Stimulated activated CD8-positive, alpha-beta memory T cell treated with anti-CD3 and anti-CD28 coated beads, Interleukin-4, amount 100 ng/mL, for 1 hour (primary cell): ENCODE measurements at regions not wholly inside any gene's neighbourhood (a gene's known extent, or its start where the extent isn't known, plus 50 kb on each side); places are given as distances from the start of the nearest gene placed in this dataset.

Experiments
- DNase-seq, 2 donors: peaks; one replicate each; pipeline ENCODE4 v3.0.0-alpha.2; 2020; ENCODE audit warnings: low read depth in 2 of 2, low spot score in 1 of 2

GRCh38 chr20:50400705-50401586, 109.2 kb upstream of the PTPN1 start:
- DNase-seq = no peak

GRCh38 chr20:50401587-50402418, 108.4 kb upstream of the PTPN1 start:
- no peak for DNase-seq

GRCh38 chr20:50403565-50404418, 106.4 kb upstream of the PTPN1 start:
- DNase-seq = no peak

- DNase-seq = no peak
These were observed 105.6 kb upstream of the PTPN1 start for GRCh38 chr20:50404419-50405234.

- DNase-seq = no peak
These were observed 104.8 kb upstream of the PTPN1 start for GRCh38 chr20:50405235-50405914.

GRCh38 chr20:50405915-50406609, 104.1 kb upstream of the PTPN1 start:
- DNase-seq = no peak

GRCh38 chr20:50406610-50407136, 103.5 kb upstream of the PTPN1 start:
- no peak for DNase-seq

GRCh38 chr20:50408526-50409364, 101.4 kb upstream of the PTPN1 start:
- DNase-seq = no peak

GRCh38 chr20:50409495-50409894, 100.7 kb upstream of the PTPN1 start:
- no peak for DNase-seq

GRCh38 chr20:50410343-50410742, 99.8 kb upstream of the PTPN1 start:
- DNase-seq = no peak

- DNase-seq = no peak
These were observed 98.1 kb upstream of the PTPN1 start for GRCh38 chr20:50412069-50412468.

- no peak for DNase-seq
These were observed 97.7 kb upstream of the PTPN1 start for GRCh38 chr20:50412499-50412898.

- DNase-seq = no peak
These were observed 97.1 kb upstream of the PTPN1 start for GRCh38 chr20:50413088-50413500.

GRCh38 chr20:50415021-50415515, 95.1 kb upstream of the PTPN1 start:
- DNase-seq = no peak

- DNase-seq = no peak
These were observed 94.5 kb upstream of the PTPN1 start for GRCh38 chr20:50415516-50416268.

GRCh38 chr20:50416269-50417022, 93.7 kb upstream of the PTPN1 start:
- DNase-seq = no peak

- no peak for DNase-seq
These were observed 93.2 kb upstream of the PTPN1 start for GRCh38 chr20:50417023-50417329.
